Activated CD4-positive, alpha-beta T cell treated with anti-CD3 and anti-CD28 coated beads for 36 hours (primary cell): ENCODE measurements at regions not wholly inside any gene's neighbourhood (a gene's known extent, or its start where the extent isn't known, plus 50 kb on each side); places are given as distances from the start of the nearest gene placed in this dataset.

Experiments
- ATAC-seq: fragments of 200-7000 bp; cut with Tn5 transposase; one replicate; pipeline ENCODE4 v1.10.0; 2021; ENCODE audit warnings: mild to moderate bottlenecking, moderate library complexity
- CTCF ChIA-PET: fragments of 350-600 bp; sonication (Branson Sonifier 250); formaldehyde crosslinking; loops from one replicate; lab custom pipeline; 2021; ENCODE audit warnings: antibody characterized with exemption; lab: Charles Lee
- POLR2A ChIA-PET: fragments of 350-600 bp; sonication (Branson Sonifier 250); formaldehyde crosslinking; loops from one replicate; lab custom pipeline; 2021; ENCODE audit warnings: antibody characterized with exemption, inconsistent platforms; lab: Charles Lee
- DNase-seq: peaks from one replicate; pipeline ENCODE4 v3.0.0-alpha.2; 2020
- H3K27ac Mint-ChIP-seq: one replicate; pipeline ENCODE4 v1.8.0; 2021; ENCODE audit warnings: mixed read lengths
- H3K27me3 Mint-ChIP-seq: one replicate; pipeline ENCODE4 v1.8.0; 2021; ENCODE audit warnings: mixed read lengths
- H3K36me3 Mint-ChIP-seq: one replicate; pipeline ENCODE4 v1.8.0; 2021; ENCODE audit warnings: low read depth, mixed read lengths
- H3K4me1 Mint-ChIP-seq: one replicate; pipeline ENCODE4 v1.8.0; 2021; ENCODE audit warnings: mixed read lengths
- H3K4me3 Mint-ChIP-seq: one replicate; pipeline ENCODE4 v1.8.0; 2021; ENCODE audit warnings: mild to moderate bottlenecking, moderate library complexity, mixed read lengths
- H3K9me3 Mint-ChIP-seq: one replicate; pipeline ENCODE4 v1.8.0; 2021; ENCODE audit warnings: low read depth, mixed read lengths
- intact Hi-C, 2 experiments: fragments of 100-400 bp; cut with DNase I in 1 of 2; cut with micrococcal nuclease in 1 of 2; formaldehyde crosslinking; loops; one replicate each; pipeline versions ENCODE4 v1.14.2 to v1.15.1; 2022 to 2024; cut with DNase I, micrococcal nuclease

- H3K27ac Mint-ChIP-seq: no peak overlapping the region
- no peaks in the 10 kb centered on the region for H3K9me3 Mint-ChIP-seq
- H3K4me3 Mint-ChIP-seq: no peak overlapping the region
- ATAC-seq: no peak
- ChIA-PET CTCF (interaction anchor here (0.5 to 0.7 kb wide), 3 partner anchors 167 to 801 kb away, joined by 3 to 5 read pairs (median 3); no protein-coding TSS in a partner anchor), POLR2A (no interaction called here)
- peaks cover 16% of the 10 kb centered on the region for H3K27me3 Mint-ChIP-seq
- H3K4me1 Mint-ChIP-seq: no peaks in the 10 kb centered on the region
- DNase-seq: no peak
- no peaks in the 10 kb centered on the region for H3K36me3 Mint-ChIP-seq
- intact Hi-C loops: no loop called here
These were observed 167.0 kb downstream of the FGF18 start for GRCh38 chr5:171586436-171586835.

GRCh38 chr5:171588046-171588445, 168.6 kb downstream of the FGF18 start:
- Mint-ChIP-seq H3K9me3 (no peaks in the 10 kb centered on the region), H3K4me3 (no peak overlapping the region), H3K27me3 (peaks cover 15% of the 10 kb centered on the region), H3K4me1 (no peaks in the 10 kb centered on the region), H3K36me3 (no peaks in the 10 kb centered on the region), H3K27ac (no peak overlapping the region)
- ChIA-PET CTCF (interaction anchor here (0.7 kb wide), 1 partner anchor 78 kb away, joined by 3 read pairs; no protein-coding TSS in a partner anchor), POLR2A (no interaction called here)
- no peak for ATAC-seq
- DNase-seq: no peak
- intact Hi-C loops: no loop called here

- H3K36me3 Mint-ChIP-seq: no peaks in the 10 kb centered on the region
These were observed 169.3 kb downstream of the FGF18 start for GRCh38 chr5:171588790-171589189.

GRCh38 chr5:171589461-171589860, 170.0 kb downstream of the FGF18 start:
- no peaks in the 10 kb centered on the region for H3K36me3 Mint-ChIP-seq
- H3K4me3 Mint-ChIP-seq: no peak overlapping the region
- H3K27ac Mint-ChIP-seq: no peak overlapping the region
- no peak for ATAC-seq
- DNase-seq: no peak
- peaks cover 14% of the 10 kb centered on the region for H3K27me3 Mint-ChIP-seq
- CTCF ChIA-PET: interaction anchor here (1.0 kb wide), 1 partner anchor 17 kb away, joined by 3 read pairs; no protein-coding TSS in a partner anchor
- POLR2A ChIA-PET: no interaction called here
- intact Hi-C loops: no loop called here
- H3K9me3 Mint-ChIP-seq: no peaks in the 10 kb centered on the region
- H3K4me1 Mint-ChIP-seq: no peaks in the 10 kb centered on the region

More at GRCh38 chr5:171588790-171589189, 169.3 kb downstream of the FGF18 start:
- Mint-ChIP-seq H3K9me3 (no peaks in the 10 kb centered on the region), H3K4me1 (no peaks in the 10 kb centered on the region), H3K4me3 (no peak overlapping the region), H3K27ac (no peak overlapping the region), H3K27me3 (peaks cover 15% of the 10 kb centered on the region)
- DNase-seq (no peak), ATAC-seq (no peak)
- ChIA-PET POLR2A (no interaction called here), CTCF (interaction anchor here (0.7 to 1.0 kb wide), 2 partner anchors 18 to 77 kb away, joined by 3 read pairs; no protein-coding TSS in a partner anchor)
- intact Hi-C loops: no loop called here

GRCh38 chr5:171592076-171592475, 172.6 kb downstream of the FGF18 start:
- intact Hi-C loops: no loop called here
- POLR2A ChIA-PET: interaction anchor here (0.7 kb wide), 1 partner anchor 177 kb away, joined by 5 read pairs; no protein-coding TSS in a partner anchor
- H3K27ac Mint-ChIP-seq: no peak overlapping the region
- peaks cover 4% of the 10 kb centered on the region for H3K4me1 Mint-ChIP-seq
- ATAC-seq (no peak), DNase-seq (no peak)
- H3K36me3 Mint-ChIP-seq: no peaks in the 10 kb centered on the region
- CTCF ChIA-PET: interaction anchor here (1.1 kb wide), 1 partner anchor 14 kb away, joined by 5 read pairs; no protein-coding TSS in a partner anchor
- peaks cover 2% of the 10 kb centered on the region for H3K9me3 Mint-ChIP-seq
- H3K4me3 Mint-ChIP-seq: no peak overlapping the region
- H3K27me3 Mint-ChIP-seq: peaks cover 13% of the 10 kb centered on the region

- CTCF ChIA-PET: interaction anchor here (1.1 kb wide), 1 partner anchor 13 kb away, joined by 5 read pairs; no protein-coding TSS in a partner anchor
- intact Hi-C loops: no loop called here
- H3K27ac Mint-ChIP-seq: no peak overlapping the region
These were observed 173.3 kb downstream of the FGF18 start for GRCh38 chr5:171592736-171593135.

DNA sequence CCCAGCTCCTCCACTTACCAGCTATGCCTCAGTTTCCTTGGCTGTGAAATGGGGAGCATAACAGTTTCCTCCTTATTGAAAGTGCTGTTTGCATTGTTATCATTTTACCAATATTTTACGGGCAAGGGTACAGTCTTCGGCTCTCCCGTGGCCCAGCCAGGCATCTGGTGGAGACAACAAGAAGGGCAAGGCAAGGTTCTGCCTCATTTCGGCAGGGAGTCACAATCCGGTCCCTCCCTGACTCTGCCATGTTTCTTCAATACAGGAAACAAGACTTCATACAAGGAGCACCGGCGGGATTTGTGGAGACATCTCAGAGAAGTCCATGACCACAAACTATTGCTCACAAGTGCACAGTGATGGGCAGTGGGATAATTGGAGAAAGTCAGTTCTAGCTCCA, 174.0 kb downstream of the FGF18 start:
- intact Hi-C loops: no loop called here
- no peak for ATAC-seq

More at GRCh38 chr5:171592736-171593135, 173.3 kb downstream of the FGF18 start:
- POLR2A ChIA-PET: interaction anchor here (0.7 kb wide), 1 partner anchor 177 kb away, joined by 5 read pairs; no protein-coding TSS in a partner anchor
- Mint-ChIP-seq H3K4me1 (peaks cover 4% of the 10 kb centered on the region), H3K9me3 (peaks cover 2% of the 10 kb centered on the region), H3K4me3 (no peak overlapping the region), H3K27me3 (peaks cover 13% of the 10 kb centered on the region), H3K36me3 (no peaks in the 10 kb centered on the region)
- ATAC-seq: no peak
- no peak for DNase-seq

GRCh38 chr5:171593976-171594375, 174.5 kb downstream of the FGF18 start:
- Mint-ChIP-seq H3K27me3 (peaks cover 16% of the 10 kb centered on the region), H3K27ac (no peak overlapping the region), H3K9me3 (peaks cover 2% of the 10 kb centered on the region), H3K4me1 (peaks cover 4% of the 10 kb centered on the region), H3K36me3 (no peaks in the 10 kb centered on the region), H3K4me3 (no peak overlapping the region)
- no peak for DNase-seq
- no peak for ATAC-seq
- CTCF ChIA-PET: interaction anchor here (0.6 kb wide), 1 partner anchor 12 kb away, joined by 4 read pairs; no protein-coding TSS in a partner anchor
- intact Hi-C loops: no loop called here
- POLR2A ChIA-PET: no interaction called here

More for the DNA sequence above, 174.0 kb downstream of the FGF18 start:
- peaks cover 2% of the 10 kb centered on the region for H3K9me3 Mint-ChIP-seq
- peaks cover 15% of the 10 kb centered on the region for H3K27me3 Mint-ChIP-seq
- no peak for DNase-seq
- POLR2A ChIA-PET: no interaction called here
- CTCF ChIA-PET: interaction anchor here (1.1 kb wide), 1 partner anchor 12 kb away, joined by 5 read pairs; no protein-coding TSS in a partner anchor
- H3K4me1 Mint-ChIP-seq: peaks cover 4% of the 10 kb centered on the region
- H3K4me3 Mint-ChIP-seq: no peak overlapping the region
- H3K27ac Mint-ChIP-seq: no peak overlapping the region
- no peaks in the 10 kb centered on the region for H3K36me3 Mint-ChIP-seq

- CTCF ChIA-PET: interaction anchor here (0.7 to 1.3 kb wide), 3 partner anchors 10 to 595 kb away, joined by 3 to 8 read pairs (median 3); no protein-coding TSS in a partner anchor
These were observed 176.0 kb downstream of the FGF18 start for GRCh38 chr5:171595401-171595800.

DNA sequence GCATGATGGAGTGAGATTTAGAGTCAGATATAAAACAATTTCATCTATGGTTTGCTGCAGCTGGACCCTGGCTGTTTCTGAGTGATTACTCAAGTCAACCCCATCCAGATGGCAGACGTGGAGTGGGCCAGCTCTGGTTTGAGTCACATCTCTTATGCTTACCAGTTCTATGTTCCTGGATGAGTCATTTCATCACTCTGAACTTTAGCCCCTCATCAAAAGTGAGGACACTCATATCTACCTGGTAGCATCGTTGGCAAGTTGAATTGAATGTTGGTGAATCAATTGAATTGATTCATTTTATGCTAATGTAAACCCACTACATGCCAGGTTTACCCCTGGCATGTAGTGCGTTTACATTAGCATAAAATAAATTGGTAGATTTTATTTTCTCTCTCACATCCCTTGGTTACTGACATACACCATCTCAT, 176.4 kb downstream of the FGF18 start:
- intact Hi-C loops: no loop called here
- ATAC-seq (peak; percentile 70), DNase-seq (peak; percentile 33)
- Mint-ChIP-seq H3K36me3 (no peaks in the 10 kb centered on the region), H3K27ac (no peak overlapping the region), H3K4me3 (no peak overlapping the region), H3K4me1 (peaks cover 13% of the 10 kb centered on the region), H3K9me3 (peaks cover 2% of the 10 kb centered on the region), H3K27me3 (peaks cover 17% of the 10 kb centered on the region)
- ChIA-PET POLR2A (no interaction called here), CTCF (interaction anchor here (0.7 to 1.3 kb wide), 3 partner anchors 10 to 594 kb away, joined by 3 to 8 read pairs (median 3); no protein-coding TSS in a partner anchor)

More at GRCh38 chr5:171595401-171595800, 176.0 kb downstream of the FGF18 start:
- DNase-seq (no peak), ATAC-seq (peak; percentile 33)
- peaks cover 16% of the 10 kb centered on the region for H3K27me3 Mint-ChIP-seq
- no peak overlapping the region for H3K27ac Mint-ChIP-seq
- H3K4me1 Mint-ChIP-seq: peaks cover 8% of the 10 kb centered on the region
- POLR2A ChIA-PET: no interaction called here
- peaks cover 2% of the 10 kb centered on the region for H3K9me3 Mint-ChIP-seq
- intact Hi-C loops: no loop called here
- no peak overlapping the region for H3K4me3 Mint-ChIP-seq
- no peaks in the 10 kb centered on the region for H3K36me3 Mint-ChIP-seq

GRCh38 chr5:171596391-171596878, 177.0 kb downstream of the FGF18 start:
- intact Hi-C loops: no loop called here
- ATAC-seq (no peak), DNase-seq (no peak)
- Mint-ChIP-seq H3K4me1 (peaks cover 18% of the 10 kb centered on the region), H3K36me3 (no peaks in the 10 kb centered on the region), H3K9me3 (peaks cover 2% of the 10 kb centered on the region), H3K4me3 (no peak overlapping the region), H3K27me3 (peaks cover 14% of the 10 kb centered on the region), H3K27ac (no peak overlapping the region)
- ChIA-PET POLR2A (no interaction called here), CTCF (interaction anchor here (2.0 kb wide), 1 partner anchor 10 kb away, joined by 6 read pairs; no protein-coding TSS in a partner anchor)
